A549 (cell line): ENCODE measurements at regions not wholly inside any gene's neighbourhood (a gene's known extent, or its start where the extent isn't known, plus 50 kb on each side); places are given as distances from the start of the nearest gene placed in this dataset.
"Not testable (repeated sequence)": the region's sequence is repeated elsewhere in the genome, so short reads cannot be mapped to it uniquely, and the experiment has no call there.

Experiments used
- ATAC-seq, 2 experiments: fragments of 200-7000 bp in 1 of 2; fragments of >200 bp in 1 of 2; cut with Nextera tagmentation in 1 of 2; cut with Tn5 transposase in 1 of 2; 3 replicates each; pipeline versions ENCODE4 v1.8.0 to v1.9.1; 2018 to 2020; ENCODE audit warnings: mild to moderate bottlenecking in 1 of 2, moderate library complexity in 1 of 2
- CTCF ChIA-PET: fragments of 300-600 bp; sonication (Branson Sonifier 250); formaldehyde crosslinking; extraction: SDS; loops from one replicate; lab custom pipeline; 2021; ENCODE audit warnings: antibody characterized with exemption, inconsistent platforms; lab: Yijun Ruan, JAX
- POLR2A ChIA-PET: fragments of 350-600 bp; formaldehyde crosslinking; extraction: SDS; loops from one replicate; lab custom pipeline; 2021; ENCODE audit warnings: antibody characterized with exemption, inconsistent platforms; lab: Yijun Ruan, JAX
- DNase-seq, 2 experiments: peaks; one replicate each; pipeline versions ENCODE4 v3.0.0 to v3.0.0-alpha.2; 2011 to 2016; ENCODE audit warnings: low read depth in 1 of 2, low spot score in 1 of 2
- FAIRE-seq: peaks from 2 replicates; lab custom pipeline; 2011; peaks lifted over from hg19 to GRCh38; lab: Jason Lieb, UNC
- H3K27ac ChIP-seq, 2 experiments: fragments of >200 bp; sonication (Bioruptor Twin); formaldehyde crosslinking; 3 replicates each; pipeline ENCODE4 v1.5.1; 2016 to 2017
- H3K4me1 ChIP-seq: fragments of >200 bp; sonication (Bioruptor Twin); formaldehyde crosslinking; 3 replicates; pipeline ENCODE4 v1.6.1; 2016
- H3K4me2 ChIP-seq: fragments of >200 bp; sonication (Bioruptor Twin); formaldehyde crosslinking; 3 replicates; pipeline ENCODE4 v1.6.1; 2016
- H3K4me3 ChIP-seq: fragments of >200 bp; sonication (Bioruptor Twin); formaldehyde crosslinking; 3 replicates; pipeline ENCODE4 v1.5.1; 2016
- H3K9me3 ChIP-seq: fragments of >200 bp; sonication (Bioruptor Twin); formaldehyde crosslinking; 3 replicates; pipeline ENCODE4 v1.6.1; 2016
- CBX2 ChIP-seq: fragments of 200-600 bp; sonication (generic); IDR thresholded peaks from 2 replicates; pipeline ENCODE4 v1.6.1; 2016; ENCODE audit warnings: low read depth, mild to moderate bottlenecking, borderline replicate concordance
- CBX8 ChIP-seq: fragments of 200-600 bp; sonication (generic); IDR thresholded peaks from 2 replicates; pipeline ENCODE4 v1.6.1; 2016
- CEBPB ChIP-seq, 2 experiments: fragments of >200 bp in 1 of 2; sonication (Bioruptor Twin) in 1 of 2; formaldehyde crosslinking in 1 of 2; IDR thresholded peaks; 2 replicates each; pipeline ENCODE4 v1.6.1; 2012 to 2016
- CHD4 ChIP-seq: fragments of 200-600 bp; sonication (generic); IDR thresholded peaks from 2 replicates; pipeline ENCODE4 v1.6.1; 2016; ENCODE audit warnings: antibody characterized with exemption, mild to moderate bottlenecking, borderline replicate concordance
- EHF ChIP-seq: fragments of 250-450 bp; sonication (Bioruptor Pico); IDR thresholded peaks from 2 replicates; pipeline ENCODE4 v1.5.0; 2020; ENCODE audit warnings: mild to moderate bottlenecking
- EHMT2 ChIP-seq: fragments of 200-600 bp; sonication (generic); IDR thresholded peaks from 2 replicates; pipeline ENCODE4 v1.6.1; 2016; ENCODE audit warnings: antibody characterized with exemption, low read depth, mild to moderate bottlenecking, moderate library complexity
- ESRRA ChIP-seq: fragments of 150-350 bp; IDR thresholded peaks from 2 replicates; pipeline ENCODE4 v1.6.1; 2014; ENCODE audit warnings: mild to moderate bottlenecking, low read length, borderline replicate concordance
- FOXS1 ChIP-seq: fragments of 250-450 bp; sonication (Bioruptor Pico); IDR thresholded peaks from 2 replicates; pipeline ENCODE4 v1.5.0; 2020; ENCODE audit warnings: mild to moderate bottlenecking, moderate library complexity
- GATA3 ChIP-seq: IDR thresholded peaks from 2 replicates; pipeline ENCODE4 v1.6.1; 2012; ENCODE audit warnings: borderline replicate concordance
- HDAC2 ChIP-seq: fragments of 200-600 bp; sonication (generic); IDR thresholded peaks from 2 replicates; pipeline ENCODE4 v1.6.1; 2016
- HEYL ChIP-seq: fragments of 250-450 bp; sonication (Bioruptor Pico); IDR thresholded peaks from 2 replicates; pipeline ENCODE4 v1.8.0; 2021; ENCODE audit warnings: mild to moderate bottlenecking, moderate library complexity
- HMGXB4 ChIP-seq: fragments of 250-450 bp; sonication (Bioruptor Pico); IDR thresholded peaks from 2 replicates; pipeline ENCODE4 v1.5.0; 2021; ENCODE audit warnings: mild to moderate bottlenecking, moderate library complexity, borderline replicate concordance
- JUNB ChIP-seq: fragments of >200 bp; sonication (Bioruptor Twin); formaldehyde crosslinking; IDR thresholded peaks from 2 replicates; pipeline ENCODE4 v1.6.1; 2016
- KDM5A ChIP-seq: fragments of 200-600 bp; sonication (generic); IDR thresholded peaks from 2 replicates; pipeline ENCODE4 v1.6.1; 2016; ENCODE audit warnings: antibody characterized with exemption, mild to moderate bottlenecking
- NFE2L2 ChIP-seq: fragments of 150-350 bp; conservative IDR thresholded peaks from 2 replicates; pipeline ENCODE4 v1.6.1; 2014; ENCODE audit warnings: low read length
- NR3C1 ChIP-seq: fragments of >200 bp; sonication (Bioruptor Twin); formaldehyde crosslinking; IDR thresholded peaks from 3 replicates; pipeline ENCODE4 v1.6.1; 2017
- POLR2A ChIP-seq: IDR thresholded peaks from 2 replicates; pipeline ENCODE4 v1.6.1; 2012; ENCODE audit warnings: mild to moderate bottlenecking, low read length
- RAD21 ChIP-seq, 2 experiments: fragments of >200 bp in 1 of 2; sonication (Bioruptor Twin) in 1 of 2; formaldehyde crosslinking in 1 of 2; IDR thresholded peaks in 1 of 2; conservative IDR thresholded peaks in 1 of 2; 2 replicates in 1 of 2; 3 replicates in 1 of 2; pipeline ENCODE4 v1.6.1; 2012 to 2018; ENCODE audit warnings: inconsistent platforms in 1 of 2
- RFX5 ChIP-seq: fragments of 450-650 bp; IDR thresholded peaks from 2 replicates; pipeline ENCODE4 v1.7.1; 2014; ENCODE audit warnings: antibody characterized with exemption, mild to moderate bottlenecking, moderate library complexity
- SMC3 ChIP-seq: fragments of >200 bp; sonication (Bioruptor Twin); formaldehyde crosslinking; IDR thresholded peaks from 3 replicates; pipeline ENCODE4 v1.6.1; 2018; ENCODE audit warnings: inconsistent platforms
- SREBF2 ChIP-seq: fragments of 450-650 bp; IDR thresholded peaks from 2 replicates; pipeline ENCODE4 v1.6.1; 2014; ENCODE audit warnings: mild to moderate bottlenecking, moderate library complexity
- TFCP2L1 ChIP-seq: fragments of 250-450 bp; sonication (Bioruptor Pico); IDR thresholded peaks from 2 replicates; pipeline ENCODE4 v1.5.0; 2021; ENCODE audit warnings: mild to moderate bottlenecking
- USF2 ChIP-seq: fragments of 450-650 bp; IDR thresholded peaks from 2 replicates; pipeline ENCODE4 v1.6.1; 2014; ENCODE audit warnings: antibody characterized with exemption
- WGBS: methylation state at CpG from one replicate; pipeline ENCODE4 v1.1.6; 2017; ENCODE audit errors: missing lambda C conversion rate; 5-methylcytosine and 5-hydroxymethylcytosine counted together
- TF ChIP-seq, protein P1 (sequence below): IDR thresholded peaks from 2 replicates; pipeline ENCODE4 v1.6.1; 2012; ENCODE audit warnings: low read depth, borderline replicate concordance

DNA sequence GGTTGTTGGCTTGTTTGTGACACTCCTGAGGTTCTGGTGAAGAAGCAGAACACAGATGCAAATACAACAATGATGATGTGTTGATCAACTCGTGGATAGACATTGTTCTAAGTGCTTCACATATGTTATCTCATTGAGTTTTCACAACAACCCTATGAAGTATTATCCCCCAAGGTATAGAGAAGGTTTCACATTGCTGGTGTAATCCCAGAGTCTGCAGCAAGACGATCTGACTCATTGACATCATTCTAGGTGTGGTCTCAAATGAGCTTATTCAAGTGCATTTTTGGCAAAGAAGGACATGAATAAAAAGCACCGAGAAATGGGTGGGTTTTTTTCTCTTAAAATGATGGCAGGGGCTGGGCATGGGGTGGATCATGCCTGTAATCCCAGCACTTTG lies 64.1 kb upstream of the SCAF4 start:
- ChIA-PET CTCF (interaction anchor here (1.0 to 1.5 kb wide), 2 partner anchors 10 to 463 kb away, joined by 3 to 5 read pairs; no protein-coding TSS in a partner anchor), POLR2A (no interaction called here)
- no peaks in the 10 kb centered on the region for H3K9me3 ChIP-seq
- H3K4me3 ChIP-seq = no peak overlapping the region
- FAIRE-seq (no peak), DNase-seq (no peak), ATAC-seq (no peak)
- no peaks in the 10 kb centered on the region for H3K4me1 ChIP-seq
- 0% methylated on average over 3 of the region's 3 CpGs for WGBS
- H3K4me2 ChIP-seq = no peak overlapping the region
- no peak for TF ChIP-seq NFE2L2
- TF ChIP-seq NR3C1 = no peak
- TF ChIP-seq EHMT2 = no peak
- TF ChIP-seq HEYL (CRISPR knock-in tag) = no peak
- TF ChIP-seq EHF = no peak
- no peak for TF ChIP-seq JUNB
- TF ChIP-seq KDM5A = no peak
- TF ChIP-seq USF2 = no peak
- no peak for TF ChIP-seq ESRRA
- no peak for TF ChIP-seq SMC3
- no peak for TF ChIP-seq HDAC2
- no peak for TF ChIP-seq HMGXB4 (CRISPR knock-in tag)
- no peak for TF ChIP-seq CBX8
- no peak for TF ChIP-seq POLR2A
- TF ChIP-seq CBX2 = no peak
- no peak for TF ChIP-seq CHD4
- no peak for TF ChIP-seq RAD21 (conservative IDR thresholded peaks at IDR 0.05 in 1 of 2, IDR thresholded peaks at IDR 0.05 in 1 of 2)
- no peak for TF ChIP-seq RFX5
- no peak overlapping the region for H3K27ac ChIP-seq

DNA sequence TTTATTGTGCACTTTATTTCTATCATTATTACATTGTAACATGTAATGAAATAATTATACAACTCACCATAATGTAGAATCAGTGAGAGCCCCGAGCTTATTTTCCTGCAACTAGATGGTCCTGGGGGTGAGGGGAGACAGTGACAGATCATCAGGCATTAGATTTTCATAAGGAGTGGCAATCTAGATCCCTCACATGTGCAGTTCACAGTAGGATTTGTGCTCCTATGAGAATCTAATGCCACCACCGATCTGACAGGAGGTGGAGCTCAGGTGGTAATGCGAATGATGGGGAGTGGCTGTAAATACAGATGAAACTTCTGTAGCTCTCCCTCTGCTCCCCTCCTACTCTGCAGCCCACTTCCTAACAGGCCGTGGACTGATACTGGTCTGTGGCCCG lies 58.5 kb upstream of the SCAF4 start:
- H3K27ac ChIP-seq, H3K4me1 ChIP-seq, H3K4me3 ChIP-seq, DNase-seq, ATAC-seq, H3K9me3 ChIP-seq, FAIRE-seq, H3K4me2 ChIP-seq, POLR2A ChIA-PET: not testable (repeated sequence)
- CTCF ChIA-PET = interaction anchor here (0.7 to 1.4 kb wide), 4 partner anchors 16 to 76 kb away, joined by 3 read pairs; no protein-coding TSS in a partner anchor
- 36% methylated on average over 5 of the region's 5 CpGs for WGBS

DNA sequence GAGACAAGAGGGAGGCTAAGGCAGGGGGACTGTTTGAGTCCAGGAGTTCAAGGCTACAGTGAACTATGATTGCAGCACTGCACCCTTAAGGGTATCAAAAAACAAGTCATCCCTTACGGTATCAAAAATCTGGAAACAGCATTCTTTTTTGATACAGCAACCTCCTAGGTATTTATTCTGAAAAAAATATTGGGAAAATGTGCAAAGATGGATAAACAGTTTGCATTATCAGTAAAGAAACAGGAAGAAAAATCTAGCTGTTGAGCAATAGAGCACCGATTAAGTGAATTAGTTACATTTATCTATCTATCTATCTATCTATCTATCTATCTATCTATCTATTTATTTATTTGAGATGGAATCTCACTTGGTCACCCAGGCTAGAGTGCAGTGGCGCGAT lies 56.7 kb upstream of the SCAF4 start:
- ATAC-seq = no peak
- Histone ChIP-seq H3K4me2 (no peak overlapping the region), H3K9me3 (no peaks in the 10 kb centered on the region; the same call in 2 of the 3 replicates)
- TF ChIP-seq GATA3 = no peak
- no peak for TF ChIP-seq TFCP2L1 (CRISPR knock-in tag)
- TF ChIP-seq, protein P1, sequence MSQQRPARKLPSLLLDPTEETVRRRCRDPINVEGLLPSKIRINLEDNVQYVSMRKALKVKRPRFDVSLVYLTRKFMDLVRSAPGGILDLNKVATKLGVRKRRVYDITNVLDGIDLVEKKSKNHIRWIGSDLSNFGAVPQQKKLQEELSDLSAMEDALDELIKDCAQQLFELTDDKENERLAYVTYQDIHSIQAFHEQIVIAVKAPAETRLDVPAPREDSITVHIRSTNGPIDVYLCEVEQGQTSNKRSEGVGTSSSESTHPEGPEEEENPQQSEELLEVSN = no peak
- no peak for TF ChIP-seq RFX5
- no peak for TF ChIP-seq JUNB
- no peak for TF ChIP-seq EHF
- TF ChIP-seq ESRRA = no peak
- no peak for TF ChIP-seq CEBPB (IDR thresholded peaks at IDR 0.05)
- TF ChIP-seq FOXS1 (CRISPR knock-in tag) = no peak
- no peak for TF ChIP-seq SREBF2
- no peak for TF ChIP-seq EHMT2
- TF ChIP-seq CHD4 = no peak
- TF ChIP-seq, all 56 proteins: peak for 0
- Histone ChIP-seq H3K27ac (no peak overlapping the region), H3K4me1 (no peaks in the 10 kb centered on the region), H3K4me3 (no peak overlapping the region)
- CTCF ChIA-PET = no interaction called here
- no peak for DNase-seq
- FAIRE-seq = no peak
- POLR2A ChIA-PET = no interaction called here
- 83% methylated on average over 4 of the region's 4 CpGs for WGBS

GRCh38 chr21:31787691-31788090 lies 55.8 kb upstream of the SCAF4 start:
- H3K4me2 ChIP-seq, FAIRE-seq, POLR2A ChIA-PET, H3K4me3 ChIP-seq, H3K4me1 ChIP-seq, DNase-seq, H3K9me3 ChIP-seq, ATAC-seq, H3K27ac ChIP-seq: not testable (repeated sequence)
- WGBS = 12% methylated on average over 6 of the region's 7 CpGs
- CTCF ChIA-PET = interaction anchor here (0.6 to 2.8 kb wide), 2 partner anchors 470 to 472 kb away, joined by 3 to 14 read pairs; no protein-coding TSS in a partner anchor
